Anterior cingulate cortex (tissue), 58 donors: ENCODE measurements at regions not wholly inside any gene's neighbourhood (a gene's known extent, or its start where the extent isn't known, plus 50 kb on each side); places are given as distances from the start of the nearest gene placed in this dataset.

ENCODE experiments used
- DNase-seq, 58 donors: peaks; one replicate each; lab custom pipeline; 2025; lab: John Stamatoyannopoulos, UW

DNA sequence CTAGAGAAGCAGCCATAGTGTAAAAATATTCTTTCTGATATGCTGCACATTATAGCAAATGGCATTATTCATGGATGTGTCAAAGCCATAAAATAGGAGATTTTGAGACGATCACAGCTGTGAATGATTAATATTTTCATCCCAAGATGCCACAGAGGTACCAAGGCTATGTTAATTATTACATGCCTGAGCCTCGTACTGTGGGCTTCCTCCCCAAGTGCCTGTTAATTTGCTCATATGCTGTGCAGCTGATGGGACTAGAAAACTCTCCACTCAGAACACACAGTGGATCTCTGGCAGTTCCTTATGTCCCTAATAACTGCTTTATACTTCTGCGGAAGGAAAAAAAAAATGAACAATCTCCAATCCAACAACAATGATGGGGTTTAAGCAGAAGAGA lies 184.9 kb upstream of the TSHZ2 start:
- DNase-seq = no peak

DNA sequence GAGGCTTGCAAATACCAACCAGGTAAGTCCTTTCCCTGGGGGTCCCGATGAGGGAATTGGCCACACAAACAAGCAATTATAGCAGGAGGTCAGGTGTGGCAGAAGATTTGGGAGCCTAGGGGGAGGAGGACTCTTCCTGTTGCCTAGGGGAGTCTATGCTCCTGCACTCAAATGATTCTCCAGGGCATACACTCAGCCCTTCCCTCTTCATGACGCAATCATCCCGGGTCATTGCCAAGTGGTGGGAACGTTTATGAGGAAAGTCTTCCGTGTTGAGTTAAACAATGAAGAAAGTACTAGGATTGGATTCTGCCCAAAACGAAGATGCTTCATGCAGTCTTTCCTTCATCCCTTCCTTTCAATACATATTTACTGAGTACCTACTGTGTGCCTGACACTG lies 186.5 kb upstream of the TSHZ2 start:
- DNase-seq = no peak

DNA sequence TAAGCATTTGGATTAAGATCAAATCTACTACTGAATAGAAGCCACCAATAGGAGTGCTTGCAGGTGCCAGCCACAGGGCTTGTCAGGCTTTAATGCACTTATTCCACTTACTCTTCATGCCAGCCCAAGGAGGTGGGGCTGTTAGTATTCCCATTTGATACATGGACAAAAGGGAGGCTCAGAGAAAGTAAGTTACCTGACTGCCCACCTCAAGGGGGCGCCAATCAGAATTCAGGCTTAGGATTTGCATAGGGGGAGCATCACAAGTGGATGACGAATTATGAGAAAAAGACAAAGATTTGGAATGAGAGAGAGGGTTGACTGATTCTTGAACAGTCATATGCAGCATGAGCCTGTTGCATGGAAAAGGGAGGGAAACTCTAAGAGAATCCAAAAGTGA lies 188.4 kb upstream of the TSHZ2 start:
- no peak for DNase-seq

GRCh38 chr20:52780462-52780861 lies 191.7 kb upstream of the TSHZ2 start:
- DNase-seq = no peak

GRCh38 chr20:52779125-52779524 lies 193.0 kb upstream of the TSHZ2 start:
- no peak for DNase-seq

DNA sequence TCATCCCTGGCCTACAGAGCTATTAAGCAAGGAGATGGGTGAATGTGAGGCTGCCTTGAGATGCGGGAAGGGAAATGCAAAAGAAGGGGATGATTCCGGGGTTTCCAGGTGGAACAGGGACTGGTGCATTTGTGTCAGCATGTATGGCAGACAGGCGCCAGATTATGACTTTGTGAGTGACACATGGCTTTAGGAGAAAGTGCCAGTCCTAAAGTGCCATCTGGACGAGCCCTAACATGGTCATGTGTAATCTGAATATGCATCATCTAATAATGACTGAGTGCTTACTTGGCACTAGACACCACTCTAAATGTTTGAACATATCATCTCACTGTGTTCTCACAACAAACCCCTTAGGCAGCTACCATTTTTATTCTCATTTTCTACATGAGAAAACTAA lies 195.0 kb upstream of the TSHZ2 start:
- no peak for DNase-seq

- no peak for DNase-seq
Observed at GRCh38 chr20:52775786-52776185, 196.4 kb upstream of the TSHZ2 start.

GRCh38 chr20:52768694-52769093 lies 203.5 kb upstream of the TSHZ2 start:
- no peak for DNase-seq

DNA sequence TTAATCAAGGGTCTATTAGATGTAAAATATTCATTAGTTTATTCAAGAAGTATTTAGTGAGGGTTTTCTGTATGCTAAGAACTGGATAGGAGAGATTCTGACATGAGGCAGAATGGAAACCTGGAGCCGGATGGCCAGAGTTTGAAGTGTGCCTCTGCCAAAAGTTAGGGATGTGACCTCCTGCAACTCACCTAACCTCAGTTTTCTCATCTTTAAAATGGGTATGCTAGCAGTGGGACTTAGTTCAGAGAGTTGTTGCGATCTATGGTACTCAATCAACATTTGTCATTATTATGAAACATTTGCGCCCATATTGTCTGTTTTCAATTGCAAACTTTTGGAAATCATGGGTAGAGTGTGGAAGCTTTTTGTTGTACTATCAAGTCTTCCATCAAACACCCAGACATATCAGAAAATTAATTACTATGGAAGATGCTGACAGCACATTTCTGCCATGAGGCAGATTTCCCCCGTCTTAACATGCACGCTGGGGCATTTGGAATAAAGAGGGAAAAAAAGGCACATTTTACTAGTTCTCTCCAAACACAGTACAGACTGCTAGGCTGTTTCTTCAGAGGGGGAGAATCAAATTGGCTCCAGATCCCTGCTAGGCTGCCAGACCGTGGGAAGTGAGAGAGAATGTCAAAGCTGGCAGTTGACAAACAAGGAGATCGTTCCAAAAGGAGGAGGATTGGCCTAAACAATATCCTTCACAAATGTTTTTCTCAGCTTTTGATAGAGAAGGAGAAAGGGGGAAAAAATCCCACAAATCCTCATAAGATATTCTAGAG lies 205.3 kb upstream of the TSHZ2 start:
- DNase-seq = peak in 9 of 58 donors; percentile 1 to 33 (median 6)

- DNase-seq = no peak
Observed at GRCh38 chr20:52763321-52763853, 208.8 kb upstream of the TSHZ2 start.

- no peak for DNase-seq
Observed at GRCh38 chr20:52761867-52762266, 210.3 kb upstream of the TSHZ2 start.

GRCh38 chr20:52760791-52761190 lies 211.4 kb upstream of the TSHZ2 start:
- DNase-seq = no peak

GRCh38 chr20:52757411-52757810 lies 214.7 kb upstream of the TSHZ2 start:
- no peak for DNase-seq

DNA sequence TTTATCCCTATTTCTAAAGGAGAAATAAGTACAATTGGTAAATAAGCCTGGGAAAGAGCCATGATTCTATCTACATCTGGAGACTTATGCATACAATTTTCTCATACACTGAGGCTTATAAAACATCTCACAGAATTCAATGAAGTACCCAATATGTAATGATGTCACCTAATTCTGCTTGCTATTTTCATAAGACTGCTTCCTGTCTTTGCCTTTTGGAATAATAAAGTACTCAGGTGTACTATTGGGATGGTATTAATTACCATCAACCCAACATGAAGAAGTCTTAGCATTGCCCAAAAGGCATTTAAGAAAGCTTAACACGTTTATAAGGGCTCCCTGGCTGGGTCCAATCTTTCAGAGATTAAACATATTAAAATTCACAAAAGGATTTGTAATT lies 216.4 kb upstream of the TSHZ2 start:
- no peak for DNase-seq

- DNase-seq = no peak
Observed at GRCh38 chr20:52754366-52754765, 217.8 kb upstream of the TSHZ2 start.

- DNase-seq = no peak
Observed at GRCh38 chr20:52752023-52752422, 220.1 kb upstream of the TSHZ2 start.

DNA sequence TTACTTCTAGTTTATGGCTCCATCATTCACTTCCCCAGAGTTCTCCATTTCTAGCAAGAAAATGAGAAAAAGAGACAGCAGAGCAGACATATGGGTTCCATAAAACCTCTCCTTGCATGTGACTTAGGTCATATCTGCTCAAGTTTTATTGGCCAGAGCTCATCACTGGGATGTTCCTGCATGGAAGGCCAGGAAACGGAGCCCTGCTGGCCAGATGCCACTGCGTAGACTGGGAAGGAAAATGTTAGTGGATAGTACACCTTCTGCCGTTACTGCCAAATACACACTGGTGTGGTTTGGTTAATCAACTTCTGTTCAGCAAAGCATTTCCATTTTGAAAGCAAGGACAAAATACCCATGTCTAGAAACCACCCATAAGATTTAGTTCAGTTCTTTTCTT lies 220.6 kb upstream of the TSHZ2 start:
- no peak for DNase-seq

DNA sequence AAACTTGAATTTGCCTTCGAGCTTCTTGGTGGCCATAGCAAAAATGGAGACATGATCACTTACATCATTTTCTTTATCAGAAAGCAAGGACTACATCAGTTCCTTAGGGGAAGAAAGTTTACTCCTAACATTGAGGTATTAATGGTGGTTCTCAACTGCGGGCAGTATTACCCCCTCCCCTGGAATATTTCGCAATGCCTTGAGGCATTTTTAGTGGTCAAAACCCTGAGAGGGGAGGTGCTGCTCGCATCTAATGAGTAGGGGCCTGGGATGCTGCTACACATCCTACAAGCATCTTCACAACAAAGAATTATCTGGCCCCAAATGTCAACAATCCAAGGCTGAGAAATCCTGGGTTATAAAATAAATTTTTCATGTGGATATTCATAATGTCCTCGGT lies 222.2 kb upstream of the TSHZ2 start:
- DNase-seq = no peak

DNA sequence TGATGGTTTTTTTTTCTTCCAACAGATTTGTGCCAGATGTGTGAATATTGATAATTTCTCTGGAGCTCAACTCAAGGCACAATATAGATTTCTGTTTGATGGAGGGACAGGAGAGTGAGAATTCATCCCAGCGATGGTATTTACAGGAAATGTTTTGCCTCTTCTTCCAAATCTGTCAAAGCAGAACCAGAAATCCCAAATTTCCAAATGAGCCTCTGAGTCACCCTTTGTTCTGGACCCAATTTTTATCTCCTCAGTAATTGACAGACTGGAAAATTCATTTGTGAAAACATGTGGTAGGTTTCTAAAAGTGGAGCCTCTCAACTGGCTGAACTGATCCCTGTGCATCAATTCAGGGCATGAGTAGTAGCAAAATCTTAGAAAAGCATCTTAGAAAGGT lies 223.2 kb upstream of the TSHZ2 start:
- DNase-seq = no peak

GRCh38 chr20:52748285-52748932 lies 223.7 kb upstream of the TSHZ2 start:
- DNase-seq = peak in 14 of 58 donors; percentile 0 to 49 (median 18)

GRCh38 chr20:52747845-52748284 lies 224.3 kb upstream of the TSHZ2 start:
- DNase-seq = no peak

GRCh38 chr20:52746770-52747169 lies 225.4 kb upstream of the TSHZ2 start:
- DNase-seq = no peak
